ACHN (cell line): ENCODE measurements at regions not wholly inside any gene's neighbourhood (a gene's known extent, or its start where the extent isn't known, plus 50 kb on each side); places are given as distances from the start of the nearest gene placed in this dataset.
"Not testable (repeated sequence)": the region's sequence is repeated elsewhere in the genome, so short reads cannot be mapped to it uniquely, and the experiment has no call there.

Source experiments
- DNase-seq: peaks from one replicate; pipeline ENCODE4 v3.0.0-alpha.2; 2015
- in situ Hi-C: cut with HindIII; loops from 2 replicates; pipeline ENCODE4 v1.10.0; 2017; ENCODE audit warnings: low sequenced_read_pairs, low pct_ligation_motif_present, low pct_unique_long_range_greater_than_20kb

- in situ Hi-C loops: no loop called here
- no peak for DNase-seq
Measured at GRCh38 chr2:210730672-210731071, 174.3 kb downstream of the CPS1 start.

- in situ Hi-C loops, DNase-seq: not testable (repeated sequence)
Measured at GRCh38 chr2:210746826-210747225, 190.4 kb downstream of the CPS1 start.

- DNase-seq: no peak
- in situ Hi-C loops: no loop called here
Measured at GRCh38 chr2:210752532-210752931, 196.1 kb downstream of the CPS1 start.

- in situ Hi-C loops: no loop called here
- DNase-seq: no peak
Measured at GRCh38 chr2:210753386-210753785, 197.0 kb downstream of the CPS1 start.

- in situ Hi-C loops: no loop called here
- no peak for DNase-seq
Measured at GRCh38 chr2:210756855-210757254, 200.5 kb downstream of the CPS1 start.

- in situ Hi-C loops: no loop called here
- DNase-seq: no peak
Measured at GRCh38 chr2:210762604-210763588, 206.5 kb downstream of the CPS1 start.

GRCh38 chr2:210768329-210768910 is 212.0 kb downstream of the CPS1 start:
- in situ Hi-C loops: no loop called here
- DNase-seq: no peak

- DNase-seq: no peak
- in situ Hi-C loops: no loop called here
Measured at GRCh38 chr2:210776756-210777155, 220.4 kb downstream of the CPS1 start.

GRCh38 chr2:210782222-210782621 is 225.8 kb downstream of the CPS1 start:
- in situ Hi-C loops: no loop called here
- DNase-seq: no peak

- in situ Hi-C loops, DNase-seq: not testable (repeated sequence)
Measured at GRCh38 chr2:210787831-210788230, 231.4 kb downstream of the CPS1 start.

GRCh38 chr2:210792000-210792399 is 235.6 kb downstream of the CPS1 start:
- DNase-seq: no peak
- in situ Hi-C loops: no loop called here

- in situ Hi-C loops: no loop called here
- DNase-seq: no peak
Measured at GRCh38 chr2:210795506-210795905, 239.1 kb downstream of the CPS1 start.

- no peak for DNase-seq
- in situ Hi-C loops: no loop called here
Measured at GRCh38 chr2:210798180-210798579, 241.8 kb downstream of the CPS1 start.

- in situ Hi-C loops: no loop called here
- DNase-seq: no peak
Measured at GRCh38 chr2:210814251-210815025, 258.0 kb downstream of the CPS1 start.

GRCh38 chr2:210816769-210817168 is 260.4 kb downstream of the CPS1 start:
- in situ Hi-C loops: no loop called here
- DNase-seq: no peak

GRCh38 chr2:210818473-210818872 is 262.1 kb downstream of the CPS1 start:
- DNase-seq: no peak
- in situ Hi-C loops: no loop called here

GRCh38 chr2:210833403-210833802 is 277.0 kb downstream of the CPS1 start:
- in situ Hi-C loops: no loop called here
- no peak for DNase-seq

GRCh38 chr2:210839034-210839433 is 282.6 kb downstream of the CPS1 start:
- no peak for DNase-seq
- in situ Hi-C loops: no loop called here

GRCh38 chr2:210839450-210839849 is 283.1 kb downstream of the CPS1 start:
- in situ Hi-C loops: no loop called here
- no peak for DNase-seq
